ENCODE measurements at regions not wholly inside any gene's neighbourhood (a gene's known extent, or its start where the extent isn't known, plus 50 kb on each side); places are given as distances from the start of the nearest gene placed in this dataset.
A peak's percentile ranks its signal among the peaks of the same experiment; 100 is the strongest.
"Not testable (repeated sequence)": the region's sequence is repeated elsewhere in the genome, so short reads cannot be mapped to it uniquely, and the experiment has no call there.

DNA sequence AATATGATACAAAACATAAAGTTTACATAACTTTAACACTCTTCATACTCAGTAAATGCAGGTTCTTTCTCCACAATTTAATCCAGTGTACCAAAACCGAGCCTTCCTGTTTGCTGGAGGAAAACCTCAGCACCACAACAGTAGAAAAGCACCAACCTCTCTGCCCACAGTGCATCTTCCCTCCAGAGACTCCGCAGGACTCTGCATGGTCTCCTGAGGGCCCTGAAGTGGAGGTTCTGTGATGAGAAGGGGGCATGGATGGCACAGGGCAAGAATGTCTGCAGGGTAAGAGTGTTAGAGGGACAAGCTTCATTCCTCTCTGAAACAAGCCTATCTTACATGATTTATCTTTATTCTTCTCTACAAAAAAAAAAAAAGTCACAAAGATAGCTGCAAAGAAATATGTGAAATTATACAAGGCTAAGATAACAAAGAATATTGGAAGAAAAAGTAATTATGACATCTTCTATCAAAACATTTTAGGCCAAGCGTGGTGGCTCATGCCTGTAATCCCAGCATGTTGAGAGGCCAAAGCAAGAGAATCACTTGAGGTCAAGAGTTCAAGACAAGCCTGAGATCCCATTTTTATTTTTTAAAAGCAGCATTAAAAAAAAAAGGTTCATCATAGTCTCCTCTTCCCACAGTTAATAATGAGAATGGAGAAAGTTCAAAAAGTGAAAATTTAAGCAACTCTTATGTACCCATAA is 102.0 kb downstream of the VPREB1 start:
- DNase-seq = no peak

DNA sequence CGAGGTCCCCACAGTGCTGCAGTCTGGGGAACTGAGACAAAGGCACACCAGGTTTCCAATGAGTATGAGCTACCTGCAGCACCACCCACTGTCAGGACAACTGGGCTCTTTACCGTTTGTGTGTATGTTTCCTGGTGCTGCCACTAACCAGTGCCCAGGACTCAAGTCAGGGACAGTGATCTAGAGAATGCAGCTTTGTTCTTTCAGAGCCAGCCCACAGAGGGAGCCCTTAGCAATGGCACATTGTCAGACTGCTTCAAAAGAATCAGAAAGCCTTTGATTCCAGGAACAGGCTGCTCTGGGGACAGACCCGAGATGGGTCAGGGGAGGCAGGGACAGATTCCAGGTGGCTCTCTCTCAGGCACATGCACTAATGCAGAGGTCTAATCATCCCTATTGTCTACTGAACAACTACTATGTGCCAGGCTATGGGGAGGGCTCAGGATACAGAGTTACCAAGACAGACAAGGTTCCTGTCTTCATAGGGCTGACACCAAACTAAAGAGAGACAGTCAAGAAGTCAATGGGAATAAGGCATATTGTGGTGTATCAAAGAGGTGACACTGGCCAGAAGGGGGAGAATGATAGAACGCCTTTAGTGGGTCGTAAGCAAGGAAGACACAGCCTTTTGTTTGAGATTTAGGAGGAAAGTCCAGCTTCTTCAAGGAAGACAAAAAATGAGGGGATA is 103.7 kb downstream of the VPREB1 start:
- DNase-seq = peak; percentile 19

DNA sequence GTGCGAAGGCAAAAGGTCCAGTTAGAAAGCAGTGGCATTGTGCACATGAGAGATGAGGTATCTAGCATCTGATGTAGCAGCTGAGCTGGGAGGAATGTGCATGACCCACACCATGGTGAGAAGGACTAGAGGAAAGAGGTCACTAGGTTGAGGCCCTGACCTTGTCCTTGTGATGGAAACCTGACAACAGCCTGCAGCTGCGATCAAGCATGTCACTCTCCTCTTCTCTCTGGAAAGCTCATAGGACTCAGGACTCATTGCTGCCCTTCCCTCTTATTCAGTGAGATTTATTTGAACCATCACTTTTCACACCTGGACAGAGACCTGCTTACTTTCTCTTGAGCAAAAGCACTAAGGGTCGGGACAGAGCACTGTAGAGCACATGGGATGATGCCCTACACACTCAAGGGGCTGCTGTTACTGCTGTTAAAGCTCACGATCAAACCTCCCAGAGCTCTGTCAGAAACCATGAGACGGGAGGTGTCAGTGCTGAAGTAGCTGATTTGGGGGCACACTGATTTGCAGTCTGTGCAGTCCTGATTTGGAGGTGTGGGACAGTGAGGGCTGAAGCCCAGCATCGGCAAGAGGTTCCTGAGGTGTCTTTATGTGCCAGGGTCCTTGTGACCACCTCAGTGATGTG is 104.3 kb downstream of the VPREB1 start:
- DNase-seq = no peak

DNA sequence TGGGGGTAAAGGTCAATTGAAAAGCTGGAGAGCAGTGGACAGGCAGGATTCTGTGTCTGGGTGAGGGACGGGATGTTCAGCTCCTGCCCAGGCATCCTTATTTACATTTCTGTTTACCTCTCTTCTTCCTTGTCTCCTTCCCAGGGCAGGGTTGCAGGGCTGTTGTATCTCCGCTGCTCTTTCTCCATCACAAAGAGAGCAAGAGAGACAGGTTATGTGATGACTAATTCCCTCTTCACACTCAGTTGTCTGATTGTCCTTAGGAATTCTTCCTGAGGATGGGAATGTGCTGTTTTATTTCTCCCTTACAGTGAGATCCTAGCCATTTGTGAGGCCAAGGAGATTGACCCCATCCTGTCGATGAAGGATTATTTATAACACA is 104.9 kb downstream of the VPREB1 start:
- no peak for DNase-seq

DNA sequence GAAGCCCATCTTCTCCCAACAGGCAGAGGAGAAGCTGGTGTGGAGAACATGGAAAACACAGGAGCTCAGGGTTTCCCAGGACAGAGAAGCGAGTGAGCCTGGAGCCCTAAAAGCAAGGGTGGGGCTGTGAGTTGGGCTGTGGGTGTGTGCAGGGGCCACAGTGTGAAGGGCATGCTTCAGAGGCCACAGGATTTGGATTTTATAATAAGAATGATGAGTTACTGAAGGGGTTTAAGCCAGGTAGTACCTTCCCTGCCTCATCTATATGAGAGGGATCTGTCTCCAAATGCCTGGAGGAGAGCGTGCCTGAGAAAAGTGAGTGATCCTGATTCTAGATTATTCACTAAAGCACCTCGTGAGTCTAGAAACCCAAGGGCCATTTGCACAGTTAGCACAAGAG is 106.8 kb downstream of the VPREB1 start:
- DNase-seq = no peak

DNA sequence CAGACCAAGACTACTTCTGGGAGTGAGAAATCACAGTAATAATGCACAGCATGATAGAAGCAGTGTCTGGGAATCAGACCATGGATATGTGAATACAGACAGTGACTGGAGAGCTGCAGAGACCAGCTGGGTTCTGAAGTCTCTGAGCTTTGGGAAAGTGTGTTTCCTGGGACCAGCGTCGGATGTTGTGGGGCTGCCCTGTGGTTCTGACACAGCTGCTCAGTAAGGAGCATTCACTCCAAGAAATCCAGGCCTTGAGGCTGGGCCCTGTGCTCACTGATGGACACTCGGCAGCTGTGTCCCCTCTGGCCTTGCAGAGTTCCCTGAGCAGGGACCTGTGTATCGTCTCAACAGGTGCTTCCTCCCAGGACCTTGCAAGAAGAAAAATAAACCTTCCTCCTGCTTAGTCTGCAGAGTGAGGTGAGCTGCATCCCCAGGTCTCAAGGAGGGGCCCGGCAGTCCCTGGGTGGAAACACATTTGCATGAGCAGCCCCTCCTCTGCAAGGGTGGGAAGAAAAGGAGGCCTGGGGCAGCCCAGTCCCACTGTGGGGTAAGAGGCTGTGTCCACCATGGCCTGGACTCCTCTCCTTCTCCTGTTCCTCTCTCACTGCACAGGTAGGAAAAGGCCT is 107.9 kb downstream of the VPREB1 start:
- DNase-seq = no peak

DNA sequence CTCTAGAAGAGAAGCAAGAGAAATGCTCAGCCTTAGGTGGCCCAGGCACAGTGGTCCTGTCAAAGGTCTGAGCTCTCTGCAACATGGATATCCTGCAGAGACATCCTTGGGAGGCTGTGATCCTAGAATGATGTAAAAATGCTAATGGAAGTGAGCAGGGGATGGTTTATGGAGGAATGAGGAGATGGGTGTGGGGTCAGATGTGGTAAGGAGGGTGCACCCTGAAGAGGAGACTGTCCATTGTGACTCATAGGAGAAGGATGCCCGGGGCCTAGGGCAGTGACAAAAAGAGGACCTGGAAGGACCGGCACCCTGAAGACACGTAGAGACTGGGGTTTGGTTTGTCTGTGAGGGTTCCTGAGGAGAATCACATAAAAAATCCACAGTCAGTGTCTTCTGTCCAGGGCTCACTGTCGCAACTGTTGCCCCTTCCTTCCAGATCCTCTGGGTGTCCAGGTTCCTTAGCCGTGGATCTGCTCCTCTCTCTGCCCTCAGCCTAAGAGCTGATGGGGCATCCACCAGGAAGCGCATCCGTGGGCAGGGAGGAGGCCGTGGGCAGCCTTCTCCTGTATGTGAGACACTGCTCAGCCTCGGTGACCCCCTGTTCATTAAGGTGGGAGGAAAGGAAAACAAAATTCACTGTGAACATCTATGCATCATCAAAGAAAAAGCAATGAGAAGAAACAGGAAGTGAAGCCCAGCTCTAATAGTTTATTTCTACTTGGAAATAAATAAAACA is 110.7 kb downstream of the VPREB1 start:
- no peak for DNase-seq

DNA sequence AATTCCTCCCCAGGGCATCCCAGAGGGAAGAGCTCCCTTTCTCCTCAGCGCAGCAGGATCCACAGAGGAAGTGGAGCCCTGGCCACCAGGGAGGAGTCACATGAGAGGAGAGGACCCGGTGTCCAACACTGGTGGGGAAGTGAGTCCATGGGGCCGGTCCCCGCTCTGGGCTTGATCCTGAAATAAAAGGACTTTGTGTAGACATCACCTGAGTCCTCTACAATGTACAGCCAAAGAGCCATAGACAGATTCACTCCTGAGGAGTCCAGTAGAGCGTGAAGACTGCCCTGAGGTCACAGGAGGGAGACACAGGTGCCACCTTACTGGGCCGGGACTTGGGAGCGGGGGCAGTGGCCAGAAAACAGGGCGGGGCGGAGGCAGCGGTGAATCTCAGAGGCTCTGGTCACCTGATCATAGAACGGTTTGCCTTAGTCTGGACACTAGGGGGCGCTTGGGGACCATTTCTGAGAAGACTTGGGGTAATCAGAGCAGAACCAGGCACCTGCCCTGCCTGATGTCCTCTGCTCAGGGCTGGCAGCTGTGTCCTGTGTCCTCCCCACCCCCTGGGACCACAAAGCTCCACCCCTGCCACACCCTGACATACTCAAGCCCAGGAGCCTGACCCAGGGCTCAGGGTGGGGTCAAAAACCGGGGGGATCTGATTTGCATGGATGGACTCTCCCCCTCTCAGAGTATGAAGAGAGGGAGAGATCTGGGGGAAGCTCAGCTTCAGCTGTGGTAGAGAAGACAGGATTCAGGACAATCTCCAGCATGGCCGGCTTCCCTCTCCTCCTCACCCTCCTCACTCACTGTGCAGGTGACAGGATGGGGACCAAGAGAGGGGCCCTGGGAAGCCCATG is 112.7 kb downstream of the VPREB1 start:
- DNase-seq = peak; percentile 42

DNA sequence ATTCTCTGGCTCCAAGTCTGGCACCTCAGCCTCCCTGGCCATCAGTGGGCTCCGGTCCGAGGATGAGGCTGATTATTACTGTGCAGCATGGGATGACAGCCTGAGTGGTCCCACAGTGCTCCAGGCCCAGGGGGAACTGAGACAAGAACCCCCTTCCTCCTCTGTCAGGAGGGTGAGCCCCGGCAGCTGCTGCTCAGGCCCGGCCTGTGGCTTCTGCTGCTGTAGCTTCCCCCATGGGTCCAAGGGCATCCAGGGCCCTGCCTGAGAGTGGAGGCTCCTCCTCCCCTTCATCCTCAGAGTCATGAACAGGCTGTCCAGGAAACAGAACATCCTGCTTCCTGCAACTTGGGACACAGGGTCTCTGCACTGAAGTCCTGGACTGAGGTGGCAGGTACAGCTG is 113.6 kb downstream of the VPREB1 start:
- no peak for DNase-seq

DNA sequence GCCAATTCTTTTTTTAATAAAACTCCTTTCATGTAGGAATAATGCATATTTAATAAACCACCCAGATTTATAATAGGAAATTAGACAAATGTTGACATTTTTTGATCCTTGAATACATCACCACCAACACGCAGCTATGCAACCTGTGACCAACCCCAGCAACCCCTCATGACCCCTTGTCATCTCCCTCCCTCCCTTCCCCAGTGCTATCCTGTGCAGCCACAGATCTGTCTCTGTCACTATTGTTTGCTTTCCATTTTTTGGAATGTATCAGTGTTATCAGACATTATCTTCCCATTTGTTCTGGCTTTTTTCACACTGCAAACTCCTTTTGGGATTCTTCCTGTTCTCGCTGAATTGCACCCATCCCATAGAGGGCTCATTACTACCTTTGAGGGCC is 114.1 kb downstream of the VPREB1 start:
- DNase-seq = no peak

DNA sequence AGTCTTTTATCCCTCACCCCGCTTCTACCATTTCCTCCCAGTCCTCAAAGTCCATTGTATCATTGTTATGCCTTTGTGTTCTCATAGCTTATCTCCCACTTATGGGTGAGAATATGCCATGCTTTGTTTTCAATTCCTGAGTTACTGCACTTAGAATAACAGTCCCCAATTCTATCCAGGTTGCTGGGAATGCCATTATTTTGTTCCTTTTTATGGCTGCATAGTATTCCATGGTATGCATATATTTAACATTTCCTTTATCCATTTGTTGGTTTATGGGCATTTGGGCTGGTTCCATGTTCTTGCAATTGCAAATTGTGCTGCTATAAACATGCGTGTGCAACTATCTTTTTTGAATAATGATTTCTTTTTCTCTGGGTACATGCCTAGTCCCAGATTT is 114.9 kb downstream of the VPREB1 start:
- DNase-seq = no peak

DNA sequence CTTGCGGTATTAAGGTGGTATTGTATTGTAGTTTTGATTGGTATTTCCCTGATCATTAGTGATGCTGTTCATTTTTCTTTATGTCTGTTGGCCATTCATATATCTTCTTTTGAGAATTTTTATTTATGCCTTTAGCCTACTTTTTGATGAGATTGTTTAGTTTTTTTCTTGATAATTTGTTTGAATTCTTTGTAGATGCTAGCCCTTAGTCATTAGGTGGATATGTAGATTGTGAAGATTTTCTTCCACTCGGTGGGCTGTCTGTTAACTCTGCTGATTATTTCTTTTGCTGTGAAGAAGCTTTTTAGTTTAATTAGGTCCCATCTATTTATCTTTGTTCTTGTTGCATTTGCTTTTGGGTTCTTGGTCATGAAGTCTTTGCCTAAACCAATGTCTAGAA is 115.4 kb downstream of the VPREB1 start:
- no peak for DNase-seq

DNA sequence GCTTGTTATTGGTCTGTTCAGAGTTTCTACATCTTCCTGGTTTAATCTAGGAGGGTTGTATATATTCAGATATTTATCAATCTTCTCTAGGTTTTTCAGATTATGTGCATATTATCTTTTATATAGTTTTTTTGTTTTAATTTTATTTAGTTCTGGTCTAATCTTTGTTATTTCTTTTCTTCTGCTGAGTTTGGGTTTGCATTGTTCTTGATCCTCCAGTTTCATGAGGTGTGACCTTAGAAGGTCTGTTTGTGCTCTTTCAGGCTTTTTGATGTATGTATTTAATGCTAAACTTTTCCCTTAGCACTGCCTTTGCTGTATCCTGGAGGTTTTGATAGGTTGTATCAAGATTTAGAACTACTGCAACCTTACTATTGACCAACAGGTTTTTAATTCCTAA is 117.7 kb downstream of the VPREB1 start:
- DNase-seq = no peak

DNA sequence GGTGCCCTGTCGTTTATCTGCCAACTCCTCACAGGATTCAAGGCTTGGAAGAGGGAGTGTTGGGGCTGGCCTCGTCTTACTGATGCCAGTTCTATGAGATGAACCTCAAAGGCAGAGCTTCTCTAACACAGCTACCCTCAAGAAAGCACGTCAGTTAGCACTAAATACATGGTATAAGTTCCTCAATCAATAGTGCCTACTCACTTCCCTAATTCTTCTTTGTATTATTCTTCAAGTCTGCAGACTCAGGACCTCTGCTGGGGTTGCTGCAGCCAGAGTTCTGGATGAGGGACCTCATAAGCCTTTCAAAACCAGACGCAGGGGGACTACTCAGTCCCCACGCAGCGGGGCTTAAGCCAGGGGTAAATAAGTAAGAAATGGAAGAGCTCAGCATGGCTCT is 118.3 kb downstream of the VPREB1 start:
- DNase-seq = no peak

DNA sequence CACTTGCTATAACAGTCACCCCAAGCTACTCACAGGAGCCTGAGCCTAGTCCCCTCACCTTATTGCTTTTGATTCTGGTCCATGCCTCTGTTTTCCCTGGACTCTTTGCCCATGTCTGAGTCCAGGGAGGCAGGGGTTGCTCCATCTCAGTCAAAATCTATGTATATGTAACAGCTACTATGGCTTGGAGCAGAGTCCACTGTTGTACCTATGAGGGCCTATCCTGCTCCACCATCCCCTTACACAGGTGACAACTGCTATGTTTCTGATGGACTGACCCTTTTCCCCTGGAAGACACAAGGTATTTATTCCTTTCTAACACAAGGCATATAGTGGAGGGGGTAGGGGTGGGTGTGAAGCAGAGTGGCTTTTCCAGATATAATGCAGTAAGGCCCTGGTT is 119.6 kb downstream of the VPREB1 start:
- DNase-seq = no peak

DNA sequence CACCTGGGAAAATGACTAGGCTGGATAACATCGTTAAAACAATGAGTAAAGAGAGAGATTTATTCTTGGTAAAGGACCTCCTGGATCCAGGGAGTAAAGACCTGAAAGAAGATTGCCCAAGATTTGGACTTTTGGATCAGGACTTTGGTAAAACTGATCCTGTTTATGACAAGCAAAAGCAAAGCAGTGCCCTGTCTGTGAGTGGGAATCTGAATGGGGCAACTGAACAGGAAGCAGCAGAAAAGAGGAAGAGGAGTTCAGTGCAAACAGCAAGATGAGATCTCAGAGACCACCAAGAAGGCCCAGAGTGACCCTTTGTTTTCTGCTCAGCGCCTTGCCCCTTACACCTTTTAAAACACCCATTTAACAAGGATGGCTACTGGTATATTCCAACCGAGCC is 122.0 kb downstream of the VPREB1 start:
- DNase-seq = no peak

DNA sequence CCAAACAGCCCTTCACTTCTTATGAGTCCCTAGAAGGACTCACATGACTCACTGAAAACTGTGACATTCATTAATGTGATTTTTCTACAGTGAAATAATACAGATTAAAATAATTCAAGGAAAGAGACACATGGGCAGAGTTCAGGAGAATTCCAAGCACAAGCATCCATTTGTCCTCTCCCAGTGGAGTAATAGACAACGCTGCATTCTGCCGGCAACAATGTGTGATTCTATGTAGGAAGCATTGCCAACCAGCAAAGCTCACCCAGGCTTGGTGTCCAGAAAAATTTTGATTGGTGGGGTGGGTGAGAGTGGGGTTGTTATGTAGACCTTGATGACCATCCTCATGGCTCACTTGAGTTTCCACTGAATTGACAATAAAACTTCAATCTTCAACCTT is 123.9 kb downstream of the VPREB1 start:
- no peak for DNase-seq

DNA sequence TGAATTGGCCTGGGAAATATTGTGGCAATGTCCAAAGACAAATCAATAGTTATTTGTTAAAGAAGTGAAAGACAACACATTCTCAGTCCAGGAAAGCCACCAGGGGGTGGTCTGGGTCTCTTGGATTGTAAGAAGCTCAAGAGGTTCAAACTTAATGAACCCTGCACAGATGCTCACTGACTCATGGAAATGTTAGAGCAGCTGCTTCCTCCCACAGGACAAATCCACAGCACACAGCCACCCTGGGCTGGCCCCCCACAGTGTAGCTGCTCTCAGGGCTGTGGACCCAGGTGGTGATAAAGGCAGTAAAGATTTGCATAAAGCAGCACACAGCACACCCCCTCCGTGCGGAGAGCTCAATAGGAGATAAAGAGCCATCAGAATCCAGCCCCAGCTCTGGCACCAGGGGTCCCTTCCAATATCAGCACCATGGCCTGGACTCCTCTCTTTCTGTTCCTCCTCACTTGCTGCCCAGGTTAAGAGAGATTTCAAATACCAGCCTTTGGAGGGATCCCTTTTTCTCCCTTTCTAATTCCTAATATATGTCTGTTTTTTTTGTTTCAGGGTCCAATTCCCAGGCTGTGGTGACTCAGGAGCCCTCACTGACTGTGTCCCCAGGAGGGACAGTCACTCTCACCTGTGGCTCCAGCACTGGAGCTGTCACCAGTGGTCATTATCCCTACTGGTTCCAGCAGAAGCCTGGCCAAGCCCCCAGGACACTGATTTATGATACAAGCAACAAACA is 124.8 kb downstream of the VPREB1 start:
- DNase-seq = not testable (repeated sequence)

DNA sequence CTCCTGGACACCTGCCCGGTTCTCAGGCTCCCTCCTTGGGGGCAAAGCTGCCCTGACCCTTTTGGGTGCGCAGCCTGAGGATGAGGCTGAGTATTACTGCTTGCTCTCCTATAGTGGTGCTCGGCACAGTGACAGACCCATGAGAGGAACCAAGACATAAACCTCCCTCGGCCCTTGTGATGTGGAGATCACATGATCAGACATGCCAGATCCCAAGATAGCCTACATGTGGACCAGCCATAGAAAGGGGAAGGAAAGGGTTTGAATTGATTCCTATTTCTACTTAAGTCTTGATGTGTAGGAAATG is 125.3 kb downstream of the VPREB1 start:
- no peak for DNase-seq

DNA sequence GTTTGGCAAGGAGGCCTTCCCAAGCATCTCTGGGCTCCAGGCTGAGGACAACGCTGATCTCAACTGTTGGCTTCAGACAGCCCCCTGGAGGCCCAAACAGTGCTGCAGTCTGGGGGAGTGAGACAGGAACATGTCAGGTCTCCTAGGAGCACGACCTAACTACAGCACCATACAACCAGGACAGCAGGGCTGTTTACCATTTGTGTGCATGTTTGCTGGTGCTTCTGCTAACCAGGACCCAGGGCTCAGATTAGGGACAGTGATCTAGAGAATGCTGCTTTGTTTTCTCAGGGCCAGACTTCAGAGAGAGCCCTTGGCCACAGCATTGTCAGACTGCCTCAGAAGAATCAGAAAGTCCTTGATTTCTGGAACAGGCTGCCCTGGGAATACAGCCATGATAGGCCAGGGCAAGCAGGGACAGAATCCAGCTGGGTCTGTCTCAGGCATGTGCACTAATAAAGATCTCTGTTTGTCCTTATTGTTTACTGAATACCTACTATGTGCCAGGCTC is 126.5 kb downstream of the VPREB1 start:
- DNase-seq = no peak

DNA sequence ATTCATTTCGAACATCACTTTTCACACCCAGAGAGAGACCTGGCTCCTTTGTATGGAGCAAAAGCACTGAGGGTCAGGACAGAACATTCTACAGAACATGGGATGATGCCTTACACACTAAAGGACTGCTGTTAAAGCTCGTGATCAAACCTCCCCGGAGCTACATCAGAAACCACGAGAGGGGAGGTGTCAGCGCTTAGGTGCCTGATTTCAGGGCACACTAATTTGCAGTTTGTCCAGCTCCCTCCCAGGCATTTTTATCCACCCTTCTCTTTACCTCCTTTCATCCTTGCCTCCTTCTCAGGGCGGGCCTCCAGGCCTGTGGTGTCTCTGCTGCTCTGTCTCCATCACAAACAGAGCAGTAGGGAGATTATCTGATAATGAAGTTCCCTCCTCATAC is 127.5 kb downstream of the VPREB1 start:
- DNase-seq = no peak

All from occipital lobe (tissue), 1 donor.